ENCODE measurements at regions not wholly inside any gene's neighbourhood (a gene's known extent, or its start where the extent isn't known, plus 50 kb on each side); places are given as distances from the start of the nearest gene placed in this dataset.

DNA sequence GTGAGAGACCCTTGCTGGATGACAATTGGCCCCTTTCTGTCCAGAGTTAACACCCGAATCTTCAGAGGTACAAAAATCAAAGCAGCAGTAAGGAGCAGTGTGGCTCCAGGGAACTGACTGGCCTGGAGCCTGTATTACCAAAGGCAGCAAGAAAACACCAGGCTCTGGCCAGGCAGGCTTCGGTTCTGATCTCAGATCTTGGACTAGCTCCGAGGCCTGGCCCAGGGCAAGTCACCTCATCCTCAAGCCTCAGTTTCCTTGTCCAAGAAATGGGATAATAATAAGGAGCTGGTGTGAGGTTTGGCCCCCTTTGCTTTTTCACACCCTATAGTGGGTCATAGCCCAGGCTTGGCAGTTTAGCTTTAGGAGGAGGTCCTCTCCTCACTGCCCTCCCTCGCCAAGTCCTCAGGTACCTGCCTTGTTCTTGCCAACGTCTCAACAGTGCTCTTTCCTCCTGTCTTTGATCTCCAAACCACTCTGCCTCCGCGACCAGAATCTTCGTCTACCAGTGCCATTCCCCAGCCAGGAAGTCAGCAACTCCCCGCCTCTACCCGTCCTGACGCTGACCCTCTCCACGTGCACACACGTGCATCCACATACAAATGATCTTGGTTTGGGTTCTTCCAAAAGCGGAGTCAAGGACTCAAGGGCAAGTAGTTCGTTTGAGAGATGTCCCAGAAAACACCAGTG is 82.6 kb upstream of the TLE3 start:
- DNase-seq = no peak

DNA sequence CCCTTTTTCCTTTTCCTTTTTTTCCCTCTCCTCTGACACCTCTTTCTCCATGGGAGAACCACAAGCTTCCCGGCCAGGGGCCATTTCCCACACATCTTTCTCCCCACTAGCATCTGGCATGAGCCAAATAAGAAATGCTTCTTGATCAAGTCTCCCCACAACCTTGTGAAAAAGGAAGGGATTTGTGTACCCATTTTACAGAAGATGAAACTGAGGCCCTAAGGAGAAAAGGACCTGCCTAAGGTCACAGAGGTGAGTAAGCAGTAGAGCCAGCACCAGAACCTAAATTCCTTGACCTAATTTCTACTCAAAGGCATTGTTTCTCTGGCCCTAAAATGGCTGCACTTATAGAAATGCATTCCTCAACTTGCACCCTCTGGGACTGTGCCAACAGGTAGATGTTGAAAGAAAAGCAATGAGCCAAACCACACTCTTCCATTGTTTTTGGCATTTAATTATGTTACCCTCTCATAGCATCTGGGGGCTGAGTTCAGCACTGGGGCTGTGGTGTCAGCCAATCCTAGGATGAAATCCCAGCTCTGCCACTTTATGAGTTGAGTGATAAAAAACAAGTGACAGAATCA is 81.7 kb upstream of the TLE3 start:
- no peak for DNase-seq

DNA sequence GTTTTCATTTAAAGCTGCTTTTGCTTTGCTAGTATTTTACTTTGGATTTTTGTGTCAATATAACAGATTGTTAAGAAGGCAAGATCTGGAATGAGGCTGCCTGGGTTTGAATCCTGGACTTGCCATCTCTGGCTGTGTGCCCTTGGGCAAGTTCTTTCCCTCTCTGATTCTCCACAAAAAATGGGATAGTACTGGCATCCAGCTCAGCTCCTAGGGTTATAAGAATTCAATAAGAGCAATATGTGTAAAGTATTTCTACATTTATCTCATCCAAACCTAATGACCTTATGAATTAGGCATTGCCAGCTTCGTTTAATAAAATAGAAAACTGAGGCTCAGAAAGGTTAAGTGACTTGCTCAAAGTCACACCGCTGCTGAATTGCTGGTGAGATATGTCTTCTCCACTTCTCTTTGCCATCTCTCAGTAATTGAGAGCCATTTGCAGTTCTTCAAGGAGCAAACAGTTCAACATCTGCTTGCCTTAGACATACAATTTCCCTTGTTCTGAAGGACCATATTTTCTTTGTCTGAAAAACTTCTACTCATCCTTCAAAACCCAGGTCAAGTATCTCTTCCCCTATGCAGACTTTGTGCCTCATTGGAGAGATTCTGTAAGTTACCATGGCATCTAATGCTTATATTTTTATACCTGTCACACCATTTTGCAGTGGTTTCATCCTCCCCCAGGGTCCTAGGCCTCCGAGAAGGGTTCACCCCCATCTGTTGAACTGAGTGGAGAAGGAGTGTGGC is 80.8 kb upstream of the TLE3 start:
- no peak for DNase-seq

DNA sequence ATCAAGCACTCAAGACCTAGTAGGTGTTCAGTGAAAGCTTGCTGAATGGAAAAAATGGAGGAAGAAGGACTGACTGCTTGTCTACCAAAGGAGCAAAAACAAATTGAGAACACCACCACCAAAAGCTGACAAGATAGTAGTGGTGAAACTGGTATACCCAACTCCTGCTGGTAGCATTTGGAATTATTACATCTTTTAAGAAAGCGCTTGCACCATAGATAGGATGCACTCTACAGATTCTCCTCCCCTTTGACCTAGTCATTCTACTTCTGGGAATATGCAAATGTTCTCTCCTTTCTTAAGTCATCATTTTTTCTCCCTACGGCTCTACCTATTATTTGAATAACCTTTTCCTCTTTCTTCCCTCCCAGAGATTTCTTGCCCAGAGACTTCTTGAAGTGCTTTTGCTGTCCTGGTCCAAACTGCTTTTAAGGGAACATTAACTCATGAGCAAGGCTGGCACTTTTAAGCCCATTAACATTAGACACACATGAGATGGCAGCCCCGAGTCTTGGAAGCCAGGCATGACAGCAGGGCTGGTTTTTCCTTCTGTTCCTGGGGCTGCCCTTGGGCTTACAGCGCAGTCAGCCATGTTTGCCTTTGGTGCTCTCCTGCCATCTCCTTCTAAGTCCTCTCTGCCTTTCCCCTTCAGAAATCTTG is 75.0 kb upstream of the TLE3 start:
- DNase-seq = no peak

DNA sequence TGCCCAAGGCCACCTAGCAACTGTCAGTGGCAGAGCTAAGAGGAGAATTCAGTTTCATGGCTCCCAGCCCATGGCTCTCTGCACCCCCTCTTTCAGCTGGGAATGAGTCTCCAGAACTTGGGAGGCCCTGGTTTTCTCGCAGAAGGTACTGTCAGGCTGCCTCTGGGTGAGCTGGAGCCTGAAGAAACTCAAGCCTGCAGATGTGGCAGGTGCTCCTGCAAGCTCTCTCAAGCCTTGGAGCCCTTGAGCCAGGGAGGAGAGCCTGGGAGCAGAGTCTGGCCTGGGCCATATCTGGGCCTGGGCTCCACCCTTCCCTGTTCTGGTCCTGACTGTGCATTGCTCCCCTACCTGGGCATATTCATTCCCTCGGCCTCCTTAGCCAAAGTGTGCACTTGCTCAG is 74.4 kb upstream of the TLE3 start:
- no peak for DNase-seq

DNA sequence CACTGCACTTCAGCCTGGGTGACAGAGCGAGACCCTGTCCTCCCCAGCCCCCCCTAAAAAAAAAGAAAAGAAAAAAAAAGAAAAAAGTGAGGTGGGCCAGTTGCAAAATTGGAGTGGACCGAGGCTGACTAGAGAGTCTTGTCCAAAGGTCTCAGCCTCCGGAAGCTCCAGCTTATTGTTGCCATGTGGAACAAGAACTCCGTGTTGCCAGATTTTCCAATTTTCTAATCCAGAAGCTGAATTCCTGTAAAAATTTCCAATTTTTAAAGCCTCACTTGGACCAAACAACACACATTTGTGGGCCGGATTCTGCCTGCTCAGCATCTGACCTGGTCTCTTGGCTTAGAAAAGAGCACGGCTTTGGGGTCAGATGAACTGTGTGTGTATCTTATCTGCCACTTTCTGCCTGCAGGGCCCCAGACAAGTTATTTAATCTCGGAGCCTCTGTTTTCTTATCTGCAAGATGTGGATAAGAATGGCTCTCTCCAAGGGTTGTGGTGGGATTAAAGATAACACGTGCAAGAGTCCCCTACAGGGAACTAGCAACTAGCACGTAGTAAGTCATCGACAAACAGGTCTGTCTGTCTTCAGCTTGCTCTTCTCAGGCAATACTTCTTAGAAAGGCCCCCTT is 73.7 kb upstream of the TLE3 start:
- DNase-seq = no peak

DNA sequence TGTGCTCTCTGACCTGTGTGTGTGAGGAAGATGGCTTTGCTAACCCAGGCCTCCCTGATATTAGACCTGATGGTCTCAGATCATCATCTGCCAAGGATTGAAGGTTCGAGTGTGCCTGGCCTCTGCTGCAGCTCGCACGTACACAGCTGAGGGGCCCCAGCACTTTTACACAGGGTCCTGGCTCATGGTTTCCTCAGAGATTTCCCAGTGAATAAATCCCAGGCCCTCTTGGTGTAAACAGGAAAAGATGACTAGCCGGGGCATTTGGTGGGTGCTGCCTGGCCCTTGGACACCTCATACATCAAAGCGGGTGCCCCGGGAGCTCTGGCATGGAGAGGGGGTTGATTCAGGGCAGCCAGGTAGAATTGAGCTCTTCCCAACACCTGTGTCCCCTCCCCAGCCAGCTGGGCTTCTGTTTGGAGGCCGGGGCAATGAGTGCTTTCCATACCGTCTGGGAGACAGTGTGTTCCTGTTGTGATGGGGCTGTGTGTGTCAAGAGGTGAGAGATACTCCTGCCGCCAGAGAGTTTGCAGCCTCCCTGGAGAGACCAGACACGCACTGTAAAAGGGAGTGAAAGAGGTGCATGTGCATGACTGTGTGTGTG is 72.5 kb upstream of the TLE3 start:
- DNase-seq = no peak

DNA sequence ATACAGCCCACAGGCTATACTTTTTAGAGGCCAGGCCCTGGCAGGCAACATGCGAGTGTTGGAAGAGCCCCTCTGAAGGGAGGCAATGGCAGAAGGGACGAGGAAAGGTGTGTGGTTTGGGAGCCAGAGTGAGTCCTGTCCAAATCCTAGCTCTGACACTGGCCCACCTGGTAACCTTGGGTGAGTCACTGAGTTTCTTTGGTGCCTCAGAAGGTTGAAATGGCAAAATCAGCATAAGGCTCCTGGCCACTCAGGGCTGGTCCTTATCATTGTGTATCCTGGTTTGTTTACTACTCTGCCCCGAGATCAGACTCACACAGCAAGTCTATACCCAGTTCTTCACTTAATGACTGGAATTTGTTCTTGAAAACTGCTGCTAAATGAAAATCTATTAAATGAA is 71.4 kb upstream of the TLE3 start:
- no peak for DNase-seq

DNA sequence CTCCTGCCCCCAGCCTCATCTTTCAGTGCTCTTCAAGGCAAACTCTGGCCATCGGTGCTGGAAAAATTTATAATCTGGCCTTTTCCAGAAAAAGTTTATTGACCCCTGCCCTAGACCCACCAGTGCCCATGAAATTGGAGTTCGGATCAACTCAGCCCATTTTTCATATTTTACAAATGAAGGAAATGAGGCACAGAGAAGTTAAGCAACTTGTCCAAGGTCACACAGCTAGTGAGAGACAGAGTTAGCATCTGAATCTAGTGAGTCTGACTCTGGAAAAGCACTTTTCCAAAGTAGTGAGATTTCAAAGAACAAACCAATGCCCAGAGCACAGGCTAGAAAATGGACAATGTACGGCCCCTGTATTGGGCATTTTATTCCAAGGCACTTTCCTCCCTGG is 69.4 kb upstream of the TLE3 start:
- DNase-seq = no peak

DNA sequence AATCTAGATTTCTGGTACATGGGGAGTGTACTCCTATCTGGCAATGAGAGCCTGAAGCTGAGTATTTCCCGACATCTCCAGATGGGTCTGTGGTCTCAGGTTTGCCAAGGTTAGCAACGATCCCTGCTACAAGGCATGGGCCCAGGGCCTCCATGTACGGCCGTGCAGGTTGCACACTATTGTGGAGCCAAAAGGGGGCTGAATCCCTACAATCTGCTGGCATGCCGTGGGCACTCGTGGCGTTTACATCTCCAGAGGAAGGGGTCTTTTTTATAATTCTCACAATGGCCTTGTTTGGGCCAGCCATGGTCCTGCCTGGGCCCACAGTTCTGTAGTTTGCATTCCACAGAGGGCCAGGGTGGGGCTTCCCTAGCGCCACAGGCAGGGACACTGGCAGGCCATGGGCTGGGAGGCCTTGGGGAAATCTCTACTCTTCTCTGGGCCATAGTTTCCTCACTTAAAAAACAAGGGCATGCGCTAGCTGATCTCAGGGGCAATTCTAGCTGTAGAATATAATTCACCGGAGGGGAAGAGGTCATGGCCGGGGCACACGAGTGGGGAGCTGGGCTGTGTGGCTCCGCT is 68.9 kb upstream of the TLE3 start:
- DNase-seq = no peak

DNA sequence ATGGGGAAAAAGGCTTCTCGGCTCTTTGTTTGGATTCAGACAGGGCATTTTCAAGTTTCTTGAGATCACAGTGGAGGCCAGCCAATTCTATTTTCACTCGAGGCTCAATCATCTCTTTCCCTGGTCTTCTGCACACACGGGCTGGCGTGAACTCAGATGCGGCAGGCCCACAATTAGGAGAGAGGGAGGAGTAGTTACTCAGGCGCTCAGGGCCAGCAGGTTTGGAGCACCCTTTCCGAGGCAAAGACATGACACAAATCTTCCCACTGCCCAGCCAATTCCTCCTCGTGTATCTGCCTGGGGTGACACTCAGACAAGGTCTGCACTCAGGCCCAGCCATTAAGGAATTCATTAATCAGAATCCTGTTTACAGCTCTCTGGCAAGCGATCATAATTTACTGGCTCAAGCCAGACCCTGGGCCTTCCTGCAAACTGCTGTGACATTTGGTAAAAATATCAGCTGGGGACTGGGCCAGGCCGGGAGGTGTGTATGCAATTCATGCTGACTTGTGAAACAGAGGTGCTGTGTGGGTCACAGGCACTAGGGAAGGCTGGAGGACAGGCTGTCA is 68.1 kb upstream of the TLE3 start:
- peak; percentile 90 for DNase-seq

DNA sequence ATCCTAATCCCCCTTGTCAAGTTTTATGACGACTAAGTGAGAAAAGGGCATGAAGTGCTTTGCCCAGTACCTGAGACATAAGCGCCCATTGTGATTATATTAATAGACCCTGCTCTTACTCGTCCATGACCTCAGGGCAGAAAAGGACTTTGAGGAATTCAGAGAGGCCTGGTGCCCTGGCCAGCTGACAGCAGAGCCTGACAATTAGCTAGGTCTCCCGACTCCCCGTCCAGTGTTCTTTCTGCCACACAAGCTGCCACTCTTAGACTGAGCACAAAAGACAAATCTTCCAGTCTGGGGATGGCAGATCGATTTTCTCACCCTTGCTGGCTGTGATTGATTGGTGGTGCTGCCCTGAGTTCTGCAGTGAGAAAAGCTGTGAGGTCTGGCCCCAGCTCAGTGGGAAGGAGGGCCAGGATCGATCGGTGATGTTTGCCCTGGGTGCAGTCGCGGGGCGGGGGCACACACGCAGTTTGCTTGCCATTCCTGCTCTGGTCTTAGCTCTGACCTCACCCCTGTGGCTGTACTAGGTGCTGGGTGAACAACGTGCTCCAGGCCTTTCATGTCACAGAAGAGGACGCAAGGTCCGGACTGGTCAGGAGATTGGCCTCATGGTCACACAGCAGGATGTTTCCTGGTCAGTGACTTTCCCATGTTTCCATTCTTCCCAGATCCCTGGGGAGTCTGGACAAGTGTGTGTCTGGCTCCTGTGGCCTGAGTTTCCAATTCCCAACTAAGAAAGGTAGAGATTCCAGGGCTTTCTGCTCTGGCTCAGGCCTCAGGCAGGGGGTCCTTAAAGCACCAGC is 67.4 kb upstream of the TLE3 start:
- DNase-seq = no peak

DNA sequence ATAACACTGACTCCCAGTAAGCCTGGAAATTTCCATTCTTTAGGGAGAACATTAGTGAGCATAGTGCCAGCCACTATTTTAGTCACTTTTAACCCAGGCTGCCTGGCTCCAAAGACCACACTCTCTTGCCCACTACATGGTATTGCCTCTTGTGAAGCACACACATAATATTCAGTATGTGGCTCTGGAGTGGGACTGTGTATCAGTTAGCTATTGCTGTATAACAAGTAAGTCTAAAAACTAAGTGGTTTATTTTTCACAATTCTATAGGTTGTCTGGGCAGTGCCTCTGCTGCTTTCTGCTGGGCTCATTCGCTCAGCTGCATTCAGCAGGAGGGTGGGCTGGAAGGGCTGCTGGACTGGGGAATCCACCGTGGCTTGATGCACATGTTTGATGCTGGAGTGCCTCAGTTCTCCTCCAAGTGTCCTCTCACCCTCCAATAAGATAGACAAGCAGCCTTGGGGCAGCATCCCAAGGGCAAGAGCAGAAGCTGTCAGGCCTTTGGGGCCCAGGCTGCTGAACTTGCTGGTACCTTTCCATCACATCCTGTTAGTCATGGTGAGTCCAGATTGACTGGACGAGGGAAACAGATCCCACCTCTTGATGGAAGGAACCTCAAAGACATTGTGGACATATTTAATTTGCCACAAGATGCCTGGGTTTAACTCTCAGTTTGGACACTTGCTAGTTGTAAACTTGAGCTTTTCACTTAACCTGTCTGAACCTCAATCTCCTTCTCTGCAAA is 66.6 kb upstream of the TLE3 start:
- DNase-seq = no peak

DNA sequence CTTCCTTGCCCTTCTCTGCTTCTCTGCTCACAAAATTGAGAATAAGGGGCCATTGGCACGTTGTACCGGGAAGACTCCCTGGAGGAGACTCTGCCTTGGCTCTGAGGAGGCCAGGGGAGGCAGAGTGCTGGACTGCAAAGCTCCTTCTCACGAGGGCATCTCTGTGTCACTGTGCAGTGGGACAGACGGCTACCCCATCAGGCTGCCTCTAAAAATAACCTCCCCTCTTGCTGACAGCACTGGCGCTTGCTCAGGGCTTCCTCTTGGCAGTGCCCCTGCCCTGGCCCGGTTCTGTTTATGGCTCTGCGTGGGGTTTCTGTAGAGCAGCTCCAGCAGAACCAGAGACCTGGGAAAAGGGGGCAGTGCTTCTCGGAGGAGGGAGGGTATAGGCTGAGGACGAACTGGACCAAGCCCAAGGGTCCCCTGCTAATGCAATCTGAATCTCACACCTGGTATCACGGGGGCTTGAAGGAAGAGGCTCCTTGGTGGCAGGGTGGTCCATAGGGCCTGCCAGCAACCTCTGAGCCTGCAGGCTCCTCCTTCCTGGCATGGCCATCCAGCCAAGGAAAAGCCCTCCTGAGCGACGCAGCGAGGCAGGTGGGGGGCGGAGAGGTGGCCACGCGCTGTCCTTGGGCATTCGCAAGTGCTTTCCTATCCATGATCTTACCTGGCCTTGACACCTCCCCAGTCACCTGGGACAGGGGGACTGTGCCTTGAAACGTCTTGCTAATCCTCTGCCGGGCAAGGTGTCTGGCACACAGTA is 63.3 kb upstream of the TLE3 start:
- DNase-seq = no peak

DNA sequence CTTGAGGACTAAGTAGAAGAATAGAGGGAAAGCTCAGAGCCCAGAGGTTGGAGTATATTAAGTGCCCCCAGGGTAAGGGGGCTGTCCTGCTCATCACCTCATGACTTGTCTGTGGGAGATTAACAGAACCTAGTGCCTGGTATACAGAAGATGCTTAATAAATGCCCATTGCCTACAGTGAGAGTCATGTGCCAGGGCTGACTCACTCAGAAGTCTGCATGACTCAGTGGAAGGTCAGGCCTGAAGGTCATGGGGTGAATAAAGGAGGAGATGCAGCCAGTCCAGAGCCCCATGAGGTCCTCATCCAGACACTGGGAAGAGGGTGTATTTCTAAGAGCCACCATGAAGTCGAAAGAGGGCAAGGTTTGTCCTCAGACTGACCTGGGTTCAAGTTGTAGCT is 62.5 kb upstream of the TLE3 start:
- DNase-seq = no peak

DNA sequence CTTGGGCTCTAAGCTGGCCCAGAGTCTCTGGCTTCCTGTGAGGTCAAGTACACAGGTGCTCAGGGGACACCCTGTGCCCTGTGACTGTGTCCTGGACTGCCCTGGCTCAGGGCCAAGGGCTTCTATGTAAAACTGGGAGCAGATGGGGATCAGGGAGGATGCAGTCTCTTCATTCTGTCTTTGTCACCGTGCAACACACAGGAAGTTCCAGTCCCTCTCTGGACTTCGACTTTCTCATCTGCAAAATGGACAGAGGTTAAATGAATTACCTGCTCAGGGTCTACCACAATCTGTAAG is 61.9 kb upstream of the TLE3 start:
- no peak for DNase-seq

DNA sequence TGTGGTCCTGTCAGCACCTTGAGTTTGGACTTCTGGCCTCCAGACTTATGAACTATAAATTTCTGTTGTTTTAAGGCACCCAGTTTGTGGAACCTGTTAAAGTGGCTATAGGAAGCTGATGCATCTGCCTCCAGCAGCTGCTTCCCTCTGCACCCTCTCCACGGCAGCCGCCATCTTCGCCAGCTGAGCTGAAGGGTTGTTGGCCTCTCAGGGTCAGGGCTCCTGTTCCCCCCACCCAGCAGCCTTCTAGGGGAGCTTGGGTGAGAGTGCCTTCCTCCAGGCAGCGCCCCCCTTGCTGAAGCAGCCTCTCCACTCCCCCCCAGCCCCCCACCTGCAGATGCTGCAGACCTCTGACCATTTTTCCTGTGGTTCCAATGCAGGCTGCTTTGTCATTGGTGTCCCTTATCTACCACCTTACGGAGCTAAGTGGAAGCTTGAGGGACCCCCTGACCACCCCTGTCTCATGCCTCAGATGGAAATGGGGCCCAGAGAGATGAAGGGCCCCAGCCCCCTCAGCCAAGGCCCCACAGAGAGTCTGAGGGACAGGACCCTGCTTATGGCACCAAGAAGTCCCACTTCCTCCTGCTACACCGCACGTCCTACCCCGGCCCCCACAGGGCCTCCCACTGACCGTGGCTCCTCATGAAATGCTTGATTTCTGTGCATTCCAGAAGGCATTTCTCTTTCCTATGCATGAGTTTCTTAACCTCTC is 61.4 kb upstream of the TLE3 start:
- DNase-seq = no peak

DNA sequence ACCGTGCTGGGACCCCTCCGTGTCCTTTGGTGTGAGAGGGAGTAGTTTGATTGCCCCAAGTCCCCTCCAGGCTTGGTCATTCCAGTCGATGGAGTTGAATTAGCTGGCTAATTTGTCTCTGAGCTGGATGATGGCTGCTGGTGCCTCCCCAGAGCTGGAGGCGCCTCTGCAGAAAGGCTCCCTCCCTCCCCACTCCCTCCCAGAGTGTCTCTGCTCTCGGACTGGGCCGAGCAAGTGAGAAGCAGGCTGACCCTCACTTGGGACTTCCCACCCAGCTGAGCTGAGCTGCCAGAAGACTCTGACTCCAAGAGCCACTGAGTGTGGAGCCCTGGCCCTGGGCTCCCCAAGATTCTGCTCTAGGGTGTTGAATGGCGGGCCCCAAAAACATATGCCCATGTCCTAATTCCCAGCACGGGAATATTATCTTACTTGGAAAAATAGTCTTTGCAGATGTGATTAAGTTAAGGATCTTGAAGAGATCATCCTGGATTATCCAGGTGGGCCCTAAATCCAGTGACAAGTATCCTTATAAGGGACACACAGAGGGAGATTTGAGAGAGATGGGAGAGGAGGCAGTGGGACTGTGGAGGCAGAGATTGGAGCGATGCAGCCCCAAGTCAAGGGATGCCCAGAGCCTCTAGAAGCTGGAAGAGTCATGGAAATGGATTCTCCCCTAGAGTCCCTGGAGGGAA is 60.7 kb upstream of the TLE3 start:
- no peak for DNase-seq

All from skin of body (tissue), 1 donor.